ENCODE measurements at regions not wholly inside any gene's neighbourhood (a gene's known extent, or its start where the extent isn't known, plus 50 kb on each side); places are given as distances from the start of the nearest gene placed in this dataset.

DNA sequence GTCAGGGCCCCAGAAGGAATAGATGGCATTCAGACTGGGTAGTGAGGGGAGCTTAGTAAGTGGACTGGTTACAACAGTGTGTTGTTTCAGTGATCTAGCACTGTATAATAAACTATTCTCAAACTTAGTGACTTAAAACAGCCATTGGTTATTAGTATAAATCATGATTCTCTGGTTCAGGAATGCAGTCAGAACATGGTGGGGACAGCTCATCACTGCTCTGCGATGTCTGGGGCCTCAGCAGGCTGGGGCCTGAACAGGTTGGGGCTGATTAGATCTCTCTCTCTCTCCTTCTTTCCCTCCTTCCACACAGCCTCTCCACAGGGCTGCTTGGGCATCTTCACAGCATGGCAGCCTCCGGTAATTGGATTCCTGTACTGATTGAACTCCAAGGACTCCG lies 160.4 kb downstream of the GATB start:
- TF ChIP-seq, protein P1, sequence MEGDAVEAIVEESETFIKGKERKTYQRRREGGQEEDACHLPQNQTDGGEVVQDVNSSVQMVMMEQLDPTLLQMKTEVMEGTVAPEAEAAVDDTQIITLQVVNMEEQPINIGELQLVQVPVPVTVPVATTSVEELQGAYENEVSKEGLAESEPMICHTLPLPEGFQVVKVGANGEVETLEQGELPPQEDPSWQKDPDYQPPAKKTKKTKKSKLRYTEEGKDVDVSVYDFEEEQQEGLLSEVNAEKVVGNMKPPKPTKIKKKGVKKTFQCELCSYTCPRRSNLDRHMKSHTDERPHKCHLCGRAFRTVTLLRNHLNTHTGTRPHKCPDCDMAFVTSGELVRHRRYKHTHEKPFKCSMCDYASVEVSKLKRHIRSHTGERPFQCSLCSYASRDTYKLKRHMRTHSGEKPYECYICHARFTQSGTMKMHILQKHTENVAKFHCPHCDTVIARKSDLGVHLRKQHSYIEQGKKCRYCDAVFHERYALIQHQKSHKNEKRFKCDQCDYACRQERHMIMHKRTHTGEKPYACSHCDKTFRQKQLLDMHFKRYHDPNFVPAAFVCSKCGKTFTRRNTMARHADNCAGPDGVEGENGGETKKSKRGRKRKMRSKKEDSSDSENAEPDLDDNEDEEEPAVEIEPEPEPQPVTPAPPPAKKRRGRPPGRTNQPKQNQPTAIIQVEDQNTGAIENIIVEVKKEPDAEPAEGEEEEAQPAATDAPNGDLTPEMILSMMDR (IDR thresholded peaks at IDR 0.05; ENCODE audit: low read depth, low read length, poor library complexity, severe bottlenecking) = no peak
- TF ChIP-seq EZH2phosphoT487 (IDR thresholded peaks at IDR 0.05; ENCODE audit: borderline replicate concordance, low read length) = no peak
- no peaks in the 10 kb centered on the region for H4K20me1 ChIP-seq (ENCODE audit: control insufficient read depth, insufficient read depth, low read depth, low read length)
- no peaks in the 10 kb centered on the region for H3K9me3 ChIP-seq (ENCODE audit: control insufficient read depth, insufficient read depth, low read length)
- H3K4me1 ChIP-seq (ENCODE audit: control insufficient read depth, low read length) = no peaks in the 10 kb centered on the region
- H3K27ac ChIP-seq (ENCODE audit: low read depth, low read length) = no peak overlapping the region
- no peak overlapping the region for H3K4me2 ChIP-seq (ENCODE audit: low read length)
- no peaks in the 10 kb centered on the region for H3K9me2 ChIP-seq (replicated peaks; ENCODE audit: control insufficient read depth, low read length)
- no peaks in the 10 kb centered on the region for H3K79me2 ChIP-seq (ENCODE audit: control insufficient read depth, low read length)
- H3F3A ChIP-seq (ENCODE audit: control insufficient read depth, insufficient read depth) = no peaks in the 10 kb centered on the region
- H3K4me3 ChIP-seq (ENCODE audit: low read length) = no peak overlapping the region
- no peaks in the 10 kb centered on the region for H3K36me3 ChIP-seq (ENCODE audit: control insufficient read depth, low read length)
- no peaks in the 10 kb centered on the region for H3K27me3 ChIP-seq (ENCODE audit: control insufficient read depth, low read length)

DNA sequence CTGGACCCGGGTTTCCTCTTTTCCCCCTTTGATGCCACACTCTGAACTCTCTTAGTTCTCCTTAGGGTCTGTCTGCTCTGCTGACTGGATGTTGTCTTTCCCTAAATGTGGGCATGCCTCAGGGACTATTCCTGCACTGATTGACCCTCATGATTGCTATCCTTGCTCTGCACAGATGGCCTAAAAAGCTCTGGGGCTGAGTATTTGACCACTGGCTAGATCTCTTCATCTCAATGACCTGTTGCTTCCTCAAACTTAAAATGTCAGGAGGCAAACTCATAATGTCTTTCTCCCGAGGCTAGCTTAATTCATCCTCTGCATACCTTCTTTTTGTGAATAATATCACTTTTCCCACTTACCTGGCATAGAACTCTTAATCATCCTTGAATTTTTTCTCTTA lies 157.4 kb downstream of the GATB start:
- no peaks in the 10 kb centered on the region for H3K4me1 ChIP-seq (ENCODE audit: control insufficient read depth, low read length)
- H3K79me2 ChIP-seq (ENCODE audit: control insufficient read depth, low read length) = no peaks in the 10 kb centered on the region
- no peak overlapping the region for H3K4me3 ChIP-seq (ENCODE audit: low read length)
- TF ChIP-seq EZH2phosphoT487 (IDR thresholded peaks at IDR 0.05; ENCODE audit: borderline replicate concordance, low read length) = no peak
- TF ChIP-seq, protein P1 (IDR thresholded peaks at IDR 0.05; ENCODE audit: low read depth, low read length, poor library complexity, severe bottlenecking) = no peak
- no peaks in the 10 kb centered on the region for H3F3A ChIP-seq (ENCODE audit: control insufficient read depth, insufficient read depth)
- H3K27ac ChIP-seq (ENCODE audit: low read depth, low read length) = no peak overlapping the region
- H3K36me3 ChIP-seq (ENCODE audit: control insufficient read depth, low read length) = no peaks in the 10 kb centered on the region
- no peaks in the 10 kb centered on the region for H3K9me2 ChIP-seq (replicated peaks; ENCODE audit: control insufficient read depth, low read length)
- H4K20me1 ChIP-seq (ENCODE audit: control insufficient read depth, insufficient read depth, low read depth, low read length) = no peaks in the 10 kb centered on the region
- H3K27me3 ChIP-seq (ENCODE audit: control insufficient read depth, low read length) = no peaks in the 10 kb centered on the region
- H3K4me2 ChIP-seq (ENCODE audit: low read length) = no peak overlapping the region
- H3K9me3 ChIP-seq (ENCODE audit: control insufficient read depth, insufficient read depth, low read length) = no peaks in the 10 kb centered on the region

DNA sequence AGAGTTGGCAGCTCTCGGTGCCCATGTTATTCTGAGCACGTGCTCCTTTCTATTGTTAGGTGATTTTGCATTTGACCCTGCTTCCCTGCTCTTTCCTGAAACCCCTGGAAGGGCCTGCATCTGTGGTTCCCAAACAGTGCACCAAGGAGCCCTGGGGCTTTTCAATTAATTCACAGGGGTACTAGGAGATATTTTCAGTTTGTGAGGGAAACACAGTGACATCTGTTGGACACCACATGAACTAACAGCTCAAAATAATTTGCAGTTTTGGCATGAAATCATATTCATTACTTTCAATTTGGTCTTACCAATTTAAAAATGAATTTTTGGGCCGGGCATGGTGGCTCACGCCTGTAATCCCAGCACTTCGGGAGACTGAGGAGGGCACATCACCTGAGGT lies 156.6 kb downstream of the GATB start:
- no peaks in the 10 kb centered on the region for H3K36me3 ChIP-seq (ENCODE audit: control insufficient read depth, low read length)
- no peaks in the 10 kb centered on the region for H3F3A ChIP-seq (ENCODE audit: control insufficient read depth, insufficient read depth)
- TF ChIP-seq EZH2phosphoT487 (IDR thresholded peaks at IDR 0.05; ENCODE audit: borderline replicate concordance, low read length) = no peak
- TF ChIP-seq, protein P1 (IDR thresholded peaks at IDR 0.05; ENCODE audit: low read depth, low read length, poor library complexity, severe bottlenecking) = peak; percentile 39
- no peaks in the 10 kb centered on the region for H3K27me3 ChIP-seq (ENCODE audit: control insufficient read depth, low read length)
- H3K4me1 ChIP-seq (ENCODE audit: control insufficient read depth, low read length) = no peaks in the 10 kb centered on the region
- H3K4me3 ChIP-seq (ENCODE audit: low read length) = no peak overlapping the region
- H3K9me3 ChIP-seq (ENCODE audit: control insufficient read depth, insufficient read depth, low read length) = no peaks in the 10 kb centered on the region
- H4K20me1 ChIP-seq (ENCODE audit: control insufficient read depth, insufficient read depth, low read depth, low read length) = no peaks in the 10 kb centered on the region
- H3K27ac ChIP-seq (ENCODE audit: low read depth, low read length) = no peak overlapping the region
- no peaks in the 10 kb centered on the region for H3K9me2 ChIP-seq (replicated peaks; ENCODE audit: control insufficient read depth, low read length)
- no peaks in the 10 kb centered on the region for H3K79me2 ChIP-seq (ENCODE audit: control insufficient read depth, low read length)
- H3K4me2 ChIP-seq (ENCODE audit: low read length) = no peak overlapping the region

DNA sequence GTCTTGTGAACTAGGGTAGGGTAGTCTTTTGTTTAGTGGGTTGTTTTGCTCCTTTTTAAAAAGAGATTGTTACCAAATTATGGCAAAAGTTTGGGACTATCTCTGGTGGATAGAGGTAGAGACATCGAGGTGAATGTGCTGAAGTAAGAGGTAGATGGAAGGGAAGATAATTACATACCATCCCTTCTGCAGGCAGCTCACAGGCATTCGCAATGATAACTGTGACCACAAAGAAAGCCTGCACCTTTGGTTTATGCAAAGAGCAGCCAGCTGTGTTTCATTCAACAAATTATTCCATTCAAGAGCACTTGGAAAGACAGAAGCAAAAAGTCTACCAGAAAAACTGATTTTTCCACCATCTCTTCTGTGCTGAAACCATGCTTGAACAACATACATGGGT lies 155.6 kb downstream of the GATB start:
- H3K4me1 ChIP-seq (ENCODE audit: control insufficient read depth, low read length) = no peaks in the 10 kb centered on the region
- no peaks in the 10 kb centered on the region for H3K79me2 ChIP-seq (ENCODE audit: control insufficient read depth, low read length)
- H3K9me3 ChIP-seq (ENCODE audit: control insufficient read depth, insufficient read depth, low read length) = no peaks in the 10 kb centered on the region
- no peaks in the 10 kb centered on the region for H3K9me2 ChIP-seq (replicated peaks; ENCODE audit: control insufficient read depth, low read length)
- no peaks in the 10 kb centered on the region for H4K20me1 ChIP-seq (ENCODE audit: control insufficient read depth, insufficient read depth, low read depth, low read length)
- H3K27ac ChIP-seq (ENCODE audit: low read depth, low read length) = no peak overlapping the region
- TF ChIP-seq, protein P1 (IDR thresholded peaks at IDR 0.05; ENCODE audit: low read depth, low read length, poor library complexity, severe bottlenecking) = no peak
- no peak for TF ChIP-seq EZH2phosphoT487 (IDR thresholded peaks at IDR 0.05; ENCODE audit: borderline replicate concordance, low read length)
- no peak overlapping the region for H3K4me3 ChIP-seq (ENCODE audit: low read length)
- no peaks in the 10 kb centered on the region for H3F3A ChIP-seq (ENCODE audit: control insufficient read depth, insufficient read depth)
- no peaks in the 10 kb centered on the region for H3K27me3 ChIP-seq (ENCODE audit: control insufficient read depth, low read length)
- H3K4me2 ChIP-seq (ENCODE audit: low read length) = no peak overlapping the region
- H3K36me3 ChIP-seq (ENCODE audit: control insufficient read depth, low read length) = no peaks in the 10 kb centered on the region
